Lower lobe of right lung (tissue), 2 donors: ENCODE measurements at regions not wholly inside any gene's neighbourhood (a gene's known extent, or its start where the extent isn't known, plus 50 kb on each side); places are given as distances from the start of the nearest gene placed in this dataset.

Experiments used
- ATAC-seq, 2 donors: fragments of 200-7000 bp; cut with Tn5 transposase; one replicate each; pipeline ENCODE4 v1.9.1; 2020 to 2022; ENCODE audit warnings: mild to moderate bottlenecking in 2 of 2, moderate library complexity in 2 of 2
- DNase-seq: peaks from one replicate; pipeline ENCODE4 v3.0.0-alpha.2; 2020
- H3K27ac ChIP-seq: fragments of 200-600 bp; one replicate; pipeline ENCODE4 v1.8.0; 2022
- H3K27me3 ChIP-seq: fragments of 200-600 bp; one replicate; pipeline ENCODE4 v1.8.0; 2022; ENCODE audit warnings: low read depth
- H3K36me3 ChIP-seq: fragments of 200-600 bp; one replicate; pipeline ENCODE4 v1.8.0; 2022; ENCODE audit warnings: mild to moderate bottlenecking
- H3K4me1 ChIP-seq: fragments of 200-600 bp; one replicate; pipeline ENCODE4 v1.8.0; 2022
- H3K4me3 ChIP-seq: fragments of 200-600 bp; one replicate; pipeline ENCODE4 v1.8.0; 2022; ENCODE audit warnings: mild to moderate bottlenecking
- H3K9me3 ChIP-seq: fragments of 200-600 bp; one replicate; pipeline ENCODE4 v1.8.0; 2022
- intact Hi-C: fragments of 100-400 bp; cut with DNase I; formaldehyde crosslinking; loops from one replicate; pipeline ENCODE4 v1.11.0; 2022
- TF ChIP-seq, protein P1 (sequence below): fragments of 200-600 bp; IDR thresholded peaks from one replicate; pipeline ENCODE4 v1.8.0; 2022; ENCODE audit warnings: antibody characterized with exemption, mild to moderate bottlenecking
- donor health status: DM: no; HTN: yes; CAD: no; lungs with severe emphysema.

- H3K9me3 ChIP-seq: no peaks in the 10 kb centered on the region
- no peak overlapping the region for H3K4me3 ChIP-seq
- H3K27me3 ChIP-seq: no peaks in the 10 kb centered on the region
- intact Hi-C loops: no loop called here
- no peaks in the 10 kb centered on the region for H3K36me3 ChIP-seq
- H3K27ac ChIP-seq: no peak overlapping the region
- no peak for ATAC-seq
- DNase-seq: no peak
- no peaks in the 10 kb centered on the region for H3K4me1 ChIP-seq
- TF ChIP-seq, protein P1, sequence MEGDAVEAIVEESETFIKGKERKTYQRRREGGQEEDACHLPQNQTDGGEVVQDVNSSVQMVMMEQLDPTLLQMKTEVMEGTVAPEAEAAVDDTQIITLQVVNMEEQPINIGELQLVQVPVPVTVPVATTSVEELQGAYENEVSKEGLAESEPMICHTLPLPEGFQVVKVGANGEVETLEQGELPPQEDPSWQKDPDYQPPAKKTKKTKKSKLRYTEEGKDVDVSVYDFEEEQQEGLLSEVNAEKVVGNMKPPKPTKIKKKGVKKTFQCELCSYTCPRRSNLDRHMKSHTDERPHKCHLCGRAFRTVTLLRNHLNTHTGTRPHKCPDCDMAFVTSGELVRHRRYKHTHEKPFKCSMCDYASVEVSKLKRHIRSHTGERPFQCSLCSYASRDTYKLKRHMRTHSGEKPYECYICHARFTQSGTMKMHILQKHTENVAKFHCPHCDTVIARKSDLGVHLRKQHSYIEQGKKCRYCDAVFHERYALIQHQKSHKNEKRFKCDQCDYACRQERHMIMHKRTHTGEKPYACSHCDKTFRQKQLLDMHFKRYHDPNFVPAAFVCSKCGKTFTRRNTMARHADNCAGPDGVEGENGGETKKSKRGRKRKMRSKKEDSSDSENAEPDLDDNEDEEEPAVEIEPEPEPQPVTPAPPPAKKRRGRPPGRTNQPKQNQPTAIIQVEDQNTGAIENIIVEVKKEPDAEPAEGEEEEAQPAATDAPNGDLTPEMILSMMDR: no peak
Measured at GRCh38 chr6:126949786-126950185, 168.7 kb upstream of the RSPO3 start.

DNA sequence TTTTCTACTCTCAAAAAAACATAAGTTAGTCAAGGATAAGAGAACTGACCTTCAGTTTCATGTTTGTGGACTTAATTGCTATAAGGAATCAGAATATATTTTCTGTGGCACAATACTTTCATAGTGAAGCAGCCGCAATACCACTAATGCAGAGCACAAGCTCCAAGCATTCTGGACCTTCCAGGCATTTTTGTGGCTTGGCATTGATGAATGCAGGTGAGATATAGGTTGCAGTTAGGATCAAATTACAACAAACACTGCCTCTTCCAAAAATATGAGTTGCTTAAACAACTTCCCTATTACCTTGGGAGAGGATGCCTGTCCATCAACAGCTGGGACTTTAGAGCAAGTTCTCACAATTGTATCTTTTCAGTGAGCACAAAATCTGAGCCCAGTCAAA, 162.8 kb upstream of the RSPO3 start:
- TF ChIP-seq, protein P1: no peak
- DNase-seq (no peak), ATAC-seq (no peak)
- Histone ChIP-seq H3K27ac (no peak overlapping the region), H3K36me3 (no peaks in the 10 kb centered on the region), H3K4me1 (no peaks in the 10 kb centered on the region), H3K9me3 (no peaks in the 10 kb centered on the region), H3K4me3 (no peak overlapping the region), H3K27me3 (no peaks in the 10 kb centered on the region)
- intact Hi-C loops: no loop called here

DNA sequence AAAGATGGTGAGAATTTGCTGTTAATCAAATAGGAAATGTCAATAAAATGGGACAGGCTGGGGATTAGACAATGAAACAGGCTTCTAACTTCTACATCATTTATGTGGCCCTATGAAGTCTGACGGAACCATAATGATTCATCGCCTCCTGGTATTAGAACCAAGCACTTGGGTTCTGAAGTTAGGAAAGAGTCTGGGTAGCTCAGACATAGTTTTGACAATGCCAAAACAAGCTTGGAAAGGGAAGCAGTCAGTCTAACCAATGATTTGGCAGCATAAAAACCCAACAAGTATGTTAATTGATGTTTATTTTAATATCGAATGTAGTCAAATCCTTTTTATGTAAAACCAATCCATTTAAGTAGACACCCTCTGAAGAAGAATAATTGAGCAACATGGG, 160.8 kb upstream of the RSPO3 start:
- Histone ChIP-seq H3K36me3 (no peaks in the 10 kb centered on the region), H3K9me3 (no peaks in the 10 kb centered on the region), H3K4me3 (no peak overlapping the region), H3K27me3 (no peaks in the 10 kb centered on the region), H3K4me1 (no peaks in the 10 kb centered on the region), H3K27ac (no peak overlapping the region)
- no peak for ATAC-seq
- no peak for DNase-seq
- intact Hi-C loops: no loop called here
- TF ChIP-seq, protein P1: no peak

GRCh38 chr6:126959765-126960164, 158.7 kb upstream of the RSPO3 start:
- Histone ChIP-seq H3K4me3 (no peak overlapping the region), H3K9me3 (no peaks in the 10 kb centered on the region), H3K27me3 (no peaks in the 10 kb centered on the region), H3K36me3 (no peaks in the 10 kb centered on the region), H3K4me1 (no peaks in the 10 kb centered on the region), H3K27ac (no peak overlapping the region)
- ATAC-seq (no peak), DNase-seq (no peak)
- TF ChIP-seq, protein P1: no peak
- intact Hi-C loops: no loop called here

- DNase-seq (no peak), ATAC-seq (no peak)
- no peaks in the 10 kb centered on the region for H3K36me3 ChIP-seq
- intact Hi-C loops: no loop called here
- TF ChIP-seq, protein P1: no peak
- no peaks in the 10 kb centered on the region for H3K27me3 ChIP-seq
- H3K4me3 ChIP-seq: no peak overlapping the region
- H3K9me3 ChIP-seq: no peaks in the 10 kb centered on the region
- H3K27ac ChIP-seq: no peak overlapping the region
- no peaks in the 10 kb centered on the region for H3K4me1 ChIP-seq
Measured at GRCh38 chr6:126963077-126963809, 155.2 kb upstream of the RSPO3 start.
